MCF 10A (cell line): ENCODE measurements at regions not wholly inside any gene's neighbourhood (a gene's known extent, or its start where the extent isn't known, plus 50 kb on each side); places are given as distances from the start of the nearest gene placed in this dataset.

Experiments
- BruUV-seq: library from RNA; stranded (reverse); fragments of 400-500 nt; replicated peaks from 2 replicates; lab custom pipeline; 2021; lab: Mats Ljungman, UMichigan
- CTCF ChIA-PET: fragments of 300-600 bp; sonication (Branson Sonifier 250); formaldehyde crosslinking; extraction: SDS; loops from one replicate; lab custom pipeline; 2021; ENCODE audit warnings: antibody characterized with exemption, inconsistent platforms; lab: Yijun Ruan, JAX
- POLR2A ChIA-PET: fragments of 300-600, 350-650 bp; sonication (Branson Sonifier 250); formaldehyde crosslinking; extraction: SDS; loops from one replicate; lab custom pipeline; 2020; ENCODE audit warnings: antibody characterized with exemption, inconsistent platforms; lab: Yijun Ruan, JAX
- DNase-seq: peaks from one replicate; pipeline ENCODE4 v3.0.0-alpha.2; 2018; ENCODE audit not compliant: unreplicated experiment
- H3K27ac Mint-ChIP-seq: one replicate; pipeline ENCODE4 v1.8.0; 2022; ENCODE audit warnings: mild to moderate bottlenecking, low read depth, mixed read lengths; ENCODE audit not compliant: unreplicated experiment
- H3K27me3 Mint-ChIP-seq: one replicate; pipeline ENCODE4 v1.8.0; 2022; ENCODE audit warnings: mixed read lengths; ENCODE audit not compliant: insufficient read depth, unreplicated experiment
- H3K36me3 Mint-ChIP-seq: one replicate; pipeline ENCODE4 v1.8.0; 2022; ENCODE audit warnings: mild to moderate bottlenecking, moderate library complexity, mixed read lengths; ENCODE audit not compliant: insufficient read depth, unreplicated experiment
- H3K4me1 Mint-ChIP-seq: one replicate; pipeline ENCODE4 v1.8.0; 2022; ENCODE audit warnings: mixed read lengths; ENCODE audit not compliant: insufficient read depth, unreplicated experiment
- H3K4me3 Mint-ChIP-seq: one replicate; pipeline ENCODE4 v1.8.0; 2022; ENCODE audit warnings: mild to moderate bottlenecking, moderate library complexity, mixed read lengths; ENCODE audit not compliant: unreplicated experiment
- H3K9me3 Mint-ChIP-seq: one replicate; pipeline ENCODE4 v1.8.0; 2022; ENCODE audit warnings: mixed read lengths; ENCODE audit not compliant: unreplicated experiment
- intact Hi-C: fragments of 100-400 bp; cut with micrococcal nuclease; formaldehyde crosslinking; loops from 2 replicates; pipeline ENCODE4 v1.14.1; 2022
- TF ChIP-seq, protein P1 (sequence below): fragments of 200-600 bp; IDR thresholded peaks from one replicate; pipeline ENCODE4 v1.8.0; 2022; ENCODE audit warnings: antibody characterized with exemption, mild to moderate bottlenecking; ENCODE audit not compliant: unreplicated experiment

DNA sequence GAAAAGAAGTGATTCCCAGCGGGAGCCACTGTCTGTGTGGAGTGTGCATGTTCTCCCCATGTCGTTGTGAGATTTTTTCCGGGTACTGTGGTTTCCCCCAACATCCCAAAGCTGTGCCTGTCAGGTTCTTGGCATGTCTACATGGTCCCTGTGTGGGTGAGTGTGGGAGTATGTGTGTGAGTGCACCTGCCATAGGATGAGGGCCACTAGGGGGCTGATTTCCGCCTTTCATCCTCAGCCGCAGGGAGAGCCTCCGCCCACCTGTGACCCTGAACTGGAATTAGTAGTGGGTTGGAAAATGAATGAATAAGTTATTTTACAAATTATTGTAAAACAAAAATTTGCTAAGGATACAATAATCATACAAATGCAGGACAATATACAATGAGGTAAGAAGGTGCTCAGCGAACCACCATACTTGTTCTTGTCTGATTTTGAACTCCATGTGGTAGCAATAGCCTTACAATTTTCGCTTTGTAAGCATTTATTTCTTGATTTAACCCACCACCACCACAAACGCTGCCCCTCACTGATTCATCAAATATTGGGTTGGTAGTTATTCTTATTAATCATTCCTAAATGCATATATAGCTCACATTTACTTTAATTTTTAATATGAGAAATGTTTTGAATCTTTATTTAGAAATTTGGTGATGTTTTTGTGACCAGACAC, 641.2 kb upstream of the VSTM2A start:
- H3K4me3 Mint-ChIP-seq, result no peak overlapping the region
- CTCF ChIA-PET, result no interaction called here

GRCh38 chr7:53904355-53904754, 637.8 kb upstream of the VSTM2A start:
- BruUV-seq, result no TSS peak
- no peaks in the 10 kb centered on the region for H3K4me1 Mint-ChIP-seq
- TF ChIP-seq, protein P1, sequence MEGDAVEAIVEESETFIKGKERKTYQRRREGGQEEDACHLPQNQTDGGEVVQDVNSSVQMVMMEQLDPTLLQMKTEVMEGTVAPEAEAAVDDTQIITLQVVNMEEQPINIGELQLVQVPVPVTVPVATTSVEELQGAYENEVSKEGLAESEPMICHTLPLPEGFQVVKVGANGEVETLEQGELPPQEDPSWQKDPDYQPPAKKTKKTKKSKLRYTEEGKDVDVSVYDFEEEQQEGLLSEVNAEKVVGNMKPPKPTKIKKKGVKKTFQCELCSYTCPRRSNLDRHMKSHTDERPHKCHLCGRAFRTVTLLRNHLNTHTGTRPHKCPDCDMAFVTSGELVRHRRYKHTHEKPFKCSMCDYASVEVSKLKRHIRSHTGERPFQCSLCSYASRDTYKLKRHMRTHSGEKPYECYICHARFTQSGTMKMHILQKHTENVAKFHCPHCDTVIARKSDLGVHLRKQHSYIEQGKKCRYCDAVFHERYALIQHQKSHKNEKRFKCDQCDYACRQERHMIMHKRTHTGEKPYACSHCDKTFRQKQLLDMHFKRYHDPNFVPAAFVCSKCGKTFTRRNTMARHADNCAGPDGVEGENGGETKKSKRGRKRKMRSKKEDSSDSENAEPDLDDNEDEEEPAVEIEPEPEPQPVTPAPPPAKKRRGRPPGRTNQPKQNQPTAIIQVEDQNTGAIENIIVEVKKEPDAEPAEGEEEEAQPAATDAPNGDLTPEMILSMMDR, result no peak
- POLR2A ChIA-PET, result no interaction called here
- H3K27me3 Mint-ChIP-seq, result peaks cover 11% of the 10 kb centered on the region
- DNase-seq, result no peak
- H3K36me3 Mint-ChIP-seq, result no peaks in the 10 kb centered on the region
- CTCF ChIA-PET, result interaction anchor here (0.5 to 0.6 kb wide), 2 partner anchors 770 to 1765 kb away, joined by 3 read pairs; no protein-coding TSS in a partner anchor
- H3K4me3 Mint-ChIP-seq, result no peak overlapping the region
- H3K9me3 Mint-ChIP-seq, result no peaks in the 10 kb centered on the region
- H3K27ac Mint-ChIP-seq, result no peak overlapping the region
- intact Hi-C loops, result no loop called here

More for the DNA sequence above, 641.2 kb upstream of the VSTM2A start:
- POLR2A ChIA-PET, result no interaction called here
- no peaks in the 10 kb centered on the region for H3K36me3 Mint-ChIP-seq
- no peak overlapping the region for H3K27ac Mint-ChIP-seq
- BruUV-seq, result no TSS peak
- no peaks in the 10 kb centered on the region for H3K9me3 Mint-ChIP-seq
- intact Hi-C loops, result no loop called here
- no peaks in the 10 kb centered on the region for H3K4me1 Mint-ChIP-seq
- DNase-seq, result no peak
- TF ChIP-seq, protein P1, result no peak
- peaks cover 32% of the 10 kb centered on the region for H3K27me3 Mint-ChIP-seq

GRCh38 chr7:53917637-53918036, 624.5 kb upstream of the VSTM2A start:
- no peaks in the 10 kb centered on the region for H3K4me1 Mint-ChIP-seq
- H3K27ac Mint-ChIP-seq, result no peak overlapping the region
- H3K4me3 Mint-ChIP-seq, result no peak overlapping the region
- intact Hi-C loops, result no loop called here
- ChIA-PET POLR2A (no interaction called here), CTCF (interaction anchor here (0.6 kb wide), 1 partner anchor 68 kb away, joined by 3 read pairs; no protein-coding TSS in a partner anchor)
- H3K27me3 Mint-ChIP-seq, result peaks cover 13% of the 10 kb centered on the region
- no peak for DNase-seq
- BruUV-seq, result no TSS peak
- TF ChIP-seq, protein P1, result no peak
- H3K36me3 Mint-ChIP-seq, result no peaks in the 10 kb centered on the region
- no peaks in the 10 kb centered on the region for H3K9me3 Mint-ChIP-seq

- no TSS peak for BruUV-seq
- Mint-ChIP-seq H3K9me3 (no peaks in the 10 kb centered on the region), H3K4me1 (no peaks in the 10 kb centered on the region), H3K27ac (no peak overlapping the region), H3K36me3 (no peaks in the 10 kb centered on the region), H3K27me3 (peaks cover 27% of the 10 kb centered on the region), H3K4me3 (no peak overlapping the region)
- intact Hi-C loops, result no loop called here
- DNase-seq, result no peak
- ChIA-PET CTCF (no interaction called here), POLR2A (no interaction called here)
- TF ChIP-seq, protein P1, result no peak
Observed at GRCh38 chr7:53920011-53920410, 622.2 kb upstream of the VSTM2A start.
